ENCODE measurements at regions not wholly inside any gene's neighbourhood (a gene's known extent, or its start where the extent isn't known, plus 50 kb on each side); places are given as distances from the start of the nearest gene placed in this dataset.

DNA sequence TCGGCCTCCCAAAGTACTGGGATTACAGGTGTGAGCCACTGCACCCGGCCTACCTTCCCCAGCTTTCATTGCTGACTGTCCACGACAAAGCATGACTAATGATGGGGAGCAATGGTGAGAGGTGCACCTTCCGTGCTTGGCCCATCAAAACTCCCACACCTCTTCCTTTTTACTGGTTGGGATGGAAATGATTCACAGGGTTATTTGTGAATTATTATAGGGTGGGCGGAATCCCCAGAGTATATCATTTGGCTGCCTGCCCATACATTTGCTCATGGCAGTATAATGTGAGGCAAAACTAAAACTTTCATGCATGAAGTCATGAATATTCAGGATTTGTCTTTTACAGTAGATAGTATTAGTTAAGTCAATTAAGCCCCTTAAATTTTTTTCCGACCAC lies 334.2 kb upstream of the NETO1 start:
- TF ChIP-seq, protein P1, sequence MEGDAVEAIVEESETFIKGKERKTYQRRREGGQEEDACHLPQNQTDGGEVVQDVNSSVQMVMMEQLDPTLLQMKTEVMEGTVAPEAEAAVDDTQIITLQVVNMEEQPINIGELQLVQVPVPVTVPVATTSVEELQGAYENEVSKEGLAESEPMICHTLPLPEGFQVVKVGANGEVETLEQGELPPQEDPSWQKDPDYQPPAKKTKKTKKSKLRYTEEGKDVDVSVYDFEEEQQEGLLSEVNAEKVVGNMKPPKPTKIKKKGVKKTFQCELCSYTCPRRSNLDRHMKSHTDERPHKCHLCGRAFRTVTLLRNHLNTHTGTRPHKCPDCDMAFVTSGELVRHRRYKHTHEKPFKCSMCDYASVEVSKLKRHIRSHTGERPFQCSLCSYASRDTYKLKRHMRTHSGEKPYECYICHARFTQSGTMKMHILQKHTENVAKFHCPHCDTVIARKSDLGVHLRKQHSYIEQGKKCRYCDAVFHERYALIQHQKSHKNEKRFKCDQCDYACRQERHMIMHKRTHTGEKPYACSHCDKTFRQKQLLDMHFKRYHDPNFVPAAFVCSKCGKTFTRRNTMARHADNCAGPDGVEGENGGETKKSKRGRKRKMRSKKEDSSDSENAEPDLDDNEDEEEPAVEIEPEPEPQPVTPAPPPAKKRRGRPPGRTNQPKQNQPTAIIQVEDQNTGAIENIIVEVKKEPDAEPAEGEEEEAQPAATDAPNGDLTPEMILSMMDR (IDR thresholded peaks at IDR 0.05; ENCODE audit: low read depth, low read length) = no peak

DNA sequence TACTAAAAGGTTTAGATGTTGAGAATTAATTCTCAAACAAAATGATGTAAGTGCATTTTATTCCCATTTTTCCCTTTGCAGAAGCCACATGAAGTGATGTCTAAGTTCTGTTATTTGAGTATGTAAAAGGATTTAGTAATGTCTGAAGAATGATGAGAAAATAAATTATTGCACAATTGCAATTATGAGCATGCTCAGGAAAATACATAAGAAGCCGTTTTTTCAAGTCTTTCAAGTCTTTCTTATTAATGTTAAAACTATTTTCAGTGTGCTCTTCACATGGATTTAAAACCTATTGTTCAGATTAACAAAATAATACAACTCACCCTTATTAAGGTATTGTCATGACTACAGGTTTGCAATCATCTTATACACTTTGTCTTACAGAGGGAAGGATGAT lies 331.4 kb upstream of the NETO1 start:
- TF ChIP-seq, protein P1 (IDR thresholded peaks at IDR 0.05; ENCODE audit: low read depth, low read length) = no peak
- peak; percentile 8 for DNase-seq (ENCODE audit: extremely low read depth, low read depth)

More for the DNA sequence above, 334.2 kb upstream of the NETO1 start:
- DNase-seq (ENCODE audit: extremely low read depth, low read depth) = no peak

DNA sequence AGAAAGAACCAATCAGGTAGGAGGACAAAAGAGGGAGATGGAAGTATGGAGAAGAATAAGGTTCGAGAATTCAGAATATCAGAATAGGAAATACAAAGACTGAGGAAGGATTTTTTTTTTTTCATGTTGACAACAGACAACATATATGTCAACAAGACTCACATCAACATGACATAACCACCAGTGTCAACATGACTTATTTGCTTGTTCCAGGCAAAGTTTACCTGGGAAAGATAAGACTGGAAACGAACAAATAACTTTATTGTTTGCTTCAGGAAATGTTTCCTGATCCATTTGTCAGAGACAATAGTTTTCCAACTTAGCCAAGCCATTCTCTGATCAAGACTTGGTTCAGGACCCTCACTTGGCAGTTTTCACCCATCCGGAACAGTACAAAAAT lies 321.9 kb upstream of the NETO1 start:
- no peak for DNase-seq (ENCODE audit: extremely low read depth, low read depth)

DNA sequence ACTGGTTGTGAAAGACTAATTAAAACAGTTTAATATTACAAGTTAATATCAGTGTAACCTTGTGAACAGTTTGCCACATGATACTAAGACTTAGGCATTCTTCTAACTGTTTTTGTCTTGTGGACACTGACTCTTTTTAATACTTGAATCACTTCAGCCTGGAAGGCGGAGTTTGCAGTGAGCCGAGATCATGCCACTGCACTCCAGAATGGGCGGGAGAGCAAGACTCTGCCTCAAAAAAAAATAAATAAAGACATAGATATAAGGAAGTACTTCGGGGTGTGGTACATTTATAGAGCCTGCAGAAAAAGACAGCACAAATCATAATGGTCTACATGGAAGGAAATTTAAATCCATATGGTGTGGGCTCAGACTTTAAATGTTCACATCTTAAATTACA lies 300.4 kb upstream of the NETO1 start:
- DNase-seq (ENCODE audit: extremely low read depth, low read depth) = no peak
- TF ChIP-seq, protein P1 (IDR thresholded peaks at IDR 0.05; ENCODE audit: low read depth, low read length) = no peak

More for the DNA sequence above, 321.9 kb upstream of the NETO1 start:
- TF ChIP-seq, protein P1 (IDR thresholded peaks at IDR 0.05; ENCODE audit: low read depth, low read length) = no peak

DNA sequence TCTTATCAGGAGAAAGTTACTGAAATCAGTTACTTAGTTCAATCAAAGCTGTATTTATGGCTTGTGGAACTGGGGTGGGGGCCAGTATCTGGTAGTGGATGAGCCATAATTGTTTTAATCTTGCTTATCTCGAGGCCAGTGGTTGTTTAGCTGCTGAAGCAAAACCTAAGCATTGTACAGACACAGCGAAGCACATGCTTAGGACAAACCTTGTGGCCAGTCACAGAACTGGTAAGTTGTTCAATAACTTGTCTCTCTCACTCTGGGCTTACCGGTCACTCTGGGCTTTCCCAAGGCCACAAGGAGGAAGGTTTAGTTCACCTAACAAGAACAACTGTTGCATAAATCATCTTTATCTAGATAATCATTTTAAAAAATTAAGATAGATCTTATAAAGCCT lies 296.6 kb upstream of the NETO1 start:
- TF ChIP-seq, protein P1 (IDR thresholded peaks at IDR 0.05; ENCODE audit: low read depth, low read length) = no peak
- DNase-seq (ENCODE audit: extremely low read depth, low read depth) = no peak

DNA sequence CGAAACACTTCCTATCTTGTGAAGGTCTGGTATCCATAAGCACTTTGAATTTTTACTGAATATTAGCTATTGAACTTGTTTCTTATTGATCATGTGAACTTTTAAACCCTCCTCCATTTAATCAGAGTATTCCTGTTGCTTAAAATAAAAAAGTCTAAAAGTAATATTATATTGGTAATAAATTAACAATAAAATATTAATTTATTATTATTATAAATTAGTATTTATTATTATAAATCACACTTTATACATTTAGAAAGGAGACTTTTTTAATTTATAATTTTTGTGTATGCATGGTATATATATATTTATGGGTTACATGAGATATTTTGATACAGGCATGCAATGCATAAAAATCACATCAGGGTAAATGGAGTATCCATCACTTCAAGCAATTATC lies 295.4 kb upstream of the NETO1 start:
- TF ChIP-seq, protein P1 (IDR thresholded peaks at IDR 0.05; ENCODE audit: low read depth, low read length) = no peak
- no peak for DNase-seq (ENCODE audit: extremely low read depth, low read depth)

DNA sequence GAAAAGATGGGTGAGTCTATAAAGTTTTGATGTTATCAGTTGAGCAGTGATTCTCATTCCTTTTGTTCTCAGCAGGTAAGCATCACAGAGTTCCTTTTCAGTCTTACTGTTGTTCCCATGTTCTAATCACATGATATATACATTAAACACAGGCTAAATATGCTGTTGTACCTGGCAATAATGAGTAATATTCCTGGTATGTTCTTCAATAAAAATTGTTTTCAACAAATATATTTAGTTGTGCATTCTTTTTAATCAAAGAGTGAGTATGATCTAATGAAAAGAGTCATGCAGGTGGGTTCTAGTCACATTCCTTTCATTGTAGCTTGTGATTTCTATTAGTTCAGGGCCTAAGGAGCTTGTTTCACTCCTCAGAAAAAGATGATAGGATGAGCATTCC lies 288.3 kb upstream of the NETO1 start:
- TF ChIP-seq, protein P1 (IDR thresholded peaks at IDR 0.05; ENCODE audit: low read depth, low read length) = no peak
- DNase-seq (ENCODE audit: extremely low read depth, low read depth) = no peak
